ENCODE measurements at regions not wholly inside any gene's neighbourhood (a gene's known extent, or its start where the extent isn't known, plus 50 kb on each side); places are given as distances from the start of the nearest gene placed in this dataset.

- no peaks in the 10 kb centered on the region for H3K9me3 ChIP-seq
- H3K27ac ChIP-seq, result no peak overlapping the region
- H3K4me1 ChIP-seq (ENCODE audit: control insufficient read depth in 1 of 2, insufficient read depth in 1 of 2, low read depth in 1 of 2, low read length in 1 of 2), result no peaks in the 10 kb centered on the region
- no peaks in the 10 kb centered on the region for H3K27me3 ChIP-seq
- no peak overlapping the region for H3K4me3 ChIP-seq (ENCODE audit: low read depth in 1 of 2, low read length in 1 of 2)
- H3K36me3 ChIP-seq, result no peaks in the 10 kb centered on the region
- no peak for TF ChIP-seq CTCF (IDR thresholded peaks at IDR 0.05)
Observed at GRCh38 chr4:138596896-138597295, 354.7 kb upstream of the SLC7A11 start.

- H3K4me3 ChIP-seq (ENCODE audit: low read depth in 1 of 2, low read length in 1 of 2), result no peak overlapping the region
- no peak overlapping the region for H3K27ac ChIP-seq
- no peaks in the 10 kb centered on the region for H3K36me3 ChIP-seq
- H3K9me3 ChIP-seq, result no peaks in the 10 kb centered on the region
- no peaks in the 10 kb centered on the region for H3K4me1 ChIP-seq (ENCODE audit: control insufficient read depth in 1 of 2, insufficient read depth in 1 of 2, low read depth in 1 of 2, low read length in 1 of 2)
- no peaks in the 10 kb centered on the region for H3K27me3 ChIP-seq
- no peak for TF ChIP-seq CTCF (IDR thresholded peaks at IDR 0.05)
Observed at GRCh38 chr4:138595731-138596460, 353.7 kb upstream of the SLC7A11 start.

- Histone ChIP-seq H3K27me3 (no peaks in the 10 kb centered on the region), H3K36me3 (no peaks in the 10 kb centered on the region), H3K27ac (no peak overlapping the region), H3K4me1 (ENCODE audit: control insufficient read depth in 1 of 2, insufficient read depth in 1 of 2, low read depth in 1 of 2, low read length in 1 of 2) (no peaks in the 10 kb centered on the region), H3K9me3 (no peaks in the 10 kb centered on the region), H3K4me3 (ENCODE audit: low read depth in 1 of 2, low read length in 1 of 2) (no peak overlapping the region)
- TF ChIP-seq CTCF (IDR thresholded peaks at IDR 0.05), result no peak
Observed at GRCh38 chr4:138595171-138595570, 353.0 kb upstream of the SLC7A11 start.

- no peak for TF ChIP-seq CTCF (IDR thresholded peaks at IDR 0.05)
- no peak overlapping the region for H3K4me3 ChIP-seq (ENCODE audit: low read depth in 1 of 2, low read length in 1 of 2)
- H3K27me3 ChIP-seq, result no peaks in the 10 kb centered on the region
- no peak overlapping the region for H3K27ac ChIP-seq
- no peaks in the 10 kb centered on the region for H3K36me3 ChIP-seq
- H3K9me3 ChIP-seq, result no peaks in the 10 kb centered on the region
- no peaks in the 10 kb centered on the region for H3K4me1 ChIP-seq (ENCODE audit: control insufficient read depth in 1 of 2, insufficient read depth in 1 of 2, low read depth in 1 of 2, low read length in 1 of 2)
Observed at GRCh38 chr4:138592796-138593195, 350.6 kb upstream of the SLC7A11 start.

GRCh38 chr4:138591808-138592207, 349.7 kb upstream of the SLC7A11 start:
- Histone ChIP-seq H3K27ac (no peak overlapping the region), H3K9me3 (no peaks in the 10 kb centered on the region), H3K27me3 (no peaks in the 10 kb centered on the region), H3K4me1 (ENCODE audit: control insufficient read depth in 1 of 2, insufficient read depth in 1 of 2, low read depth in 1 of 2, low read length in 1 of 2) (no peaks in the 10 kb centered on the region), H3K4me3 (ENCODE audit: low read depth in 1 of 2, low read length in 1 of 2) (no peak overlapping the region), H3K36me3 (no peaks in the 10 kb centered on the region)
- no peak for TF ChIP-seq CTCF (IDR thresholded peaks at IDR 0.05)
